WERI-Rb-1 (cell line): ENCODE measurements at regions not wholly inside any gene's neighbourhood (a gene's known extent, or its start where the extent isn't known, plus 50 kb on each side); places are given as distances from the start of the nearest gene placed in this dataset.

ENCODE experiments used
- DNase-seq: peaks from one replicate; pipeline ENCODE4 v3.0.0-alpha.2; 2020
- H3K27ac ChIP-seq: fragments of 250-450 bp; sonication (Bioruptor Pico); 2 replicates; pipeline ENCODE4 v1.5.1; 2020; ENCODE audit warnings: mild to moderate bottlenecking, moderate library complexity
- H3K27me3 ChIP-seq: fragments of 250-450 bp; sonication (Bioruptor Pico); 2 replicates; pipeline ENCODE4 v1.5.1; 2021; ENCODE audit warnings: mild to moderate bottlenecking, low read depth, moderate library complexity; ENCODE audit not compliant: insufficient read depth, severe bottlenecking
- H3K36me3 ChIP-seq: fragments of 250-450 bp; sonication (Bioruptor Pico); 2 replicates; pipeline ENCODE4 v1.5.1; 2020; ENCODE audit warnings: mild to moderate bottlenecking, moderate library complexity
- H3K4me3 ChIP-seq: 2 replicates; pipeline ENCODE4 v1.5.1; 2011; ENCODE audit warnings: low read depth, mild to moderate bottlenecking, control low read depth, low read length
- H3K9me3 ChIP-seq: fragments of 250-450 bp; sonication (Bioruptor Pico); 2 replicates; pipeline ENCODE4 v1.5.1; 2021; ENCODE audit warnings: mild to moderate bottlenecking, moderate library complexity; ENCODE audit not compliant: severe bottlenecking
- TF ChIP-seq, protein P1 (sequence below): IDR thresholded peaks from 2 replicates; pipeline ENCODE4 v1.5.1; 2011; ENCODE audit warnings: low read depth, mild to moderate bottlenecking, control low read depth, inconsistent platforms, low read length

DNA sequence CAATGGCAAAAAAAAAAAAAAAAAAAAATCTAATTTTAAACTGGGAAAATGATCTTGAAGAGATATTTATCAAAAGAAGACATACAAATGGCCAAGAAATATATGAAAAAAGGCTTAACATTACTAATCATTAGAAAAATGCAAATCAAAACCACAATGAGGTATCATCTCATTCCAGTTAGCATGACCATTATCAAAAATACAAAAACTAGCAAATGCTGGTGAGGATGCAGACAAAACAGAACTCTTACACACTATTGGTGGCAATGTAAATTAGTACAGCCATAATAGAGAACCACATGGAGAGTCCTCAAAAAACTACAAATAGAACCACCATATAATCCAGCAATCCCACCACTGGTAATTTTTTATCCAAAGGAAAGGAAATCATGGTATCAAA lies 489.6 kb downstream of the TNS3 start:
- TF ChIP-seq, protein P1, sequence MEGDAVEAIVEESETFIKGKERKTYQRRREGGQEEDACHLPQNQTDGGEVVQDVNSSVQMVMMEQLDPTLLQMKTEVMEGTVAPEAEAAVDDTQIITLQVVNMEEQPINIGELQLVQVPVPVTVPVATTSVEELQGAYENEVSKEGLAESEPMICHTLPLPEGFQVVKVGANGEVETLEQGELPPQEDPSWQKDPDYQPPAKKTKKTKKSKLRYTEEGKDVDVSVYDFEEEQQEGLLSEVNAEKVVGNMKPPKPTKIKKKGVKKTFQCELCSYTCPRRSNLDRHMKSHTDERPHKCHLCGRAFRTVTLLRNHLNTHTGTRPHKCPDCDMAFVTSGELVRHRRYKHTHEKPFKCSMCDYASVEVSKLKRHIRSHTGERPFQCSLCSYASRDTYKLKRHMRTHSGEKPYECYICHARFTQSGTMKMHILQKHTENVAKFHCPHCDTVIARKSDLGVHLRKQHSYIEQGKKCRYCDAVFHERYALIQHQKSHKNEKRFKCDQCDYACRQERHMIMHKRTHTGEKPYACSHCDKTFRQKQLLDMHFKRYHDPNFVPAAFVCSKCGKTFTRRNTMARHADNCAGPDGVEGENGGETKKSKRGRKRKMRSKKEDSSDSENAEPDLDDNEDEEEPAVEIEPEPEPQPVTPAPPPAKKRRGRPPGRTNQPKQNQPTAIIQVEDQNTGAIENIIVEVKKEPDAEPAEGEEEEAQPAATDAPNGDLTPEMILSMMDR: no peak
- Histone ChIP-seq H3K9me3 (no peaks in the 10 kb centered on the region), H3K4me3 (no peak overlapping the region), H3K36me3 (no peaks in the 10 kb centered on the region), H3K27ac (no peak overlapping the region), H3K27me3 (no peaks in the 10 kb centered on the region)
- no peak for DNase-seq

DNA sequence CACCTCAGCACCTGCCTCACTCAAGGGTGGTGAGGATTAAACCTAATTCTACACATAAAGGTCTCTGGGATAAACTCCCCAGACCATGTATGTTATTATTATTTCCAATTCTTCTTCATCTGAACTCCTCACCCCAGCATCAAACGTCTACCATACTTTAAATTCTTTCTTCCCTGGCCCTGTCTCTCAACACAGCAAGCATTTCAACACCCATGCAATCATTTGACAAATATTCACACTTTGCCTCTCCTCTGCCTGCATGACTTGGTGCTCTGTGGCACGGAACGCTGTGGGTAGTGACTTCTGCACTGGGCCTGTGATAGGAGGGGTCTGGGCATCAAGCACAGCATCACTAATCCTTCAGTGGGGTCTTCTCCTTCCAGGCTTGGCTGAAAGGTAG lies 490.8 kb downstream of the TNS3 start:
- TF ChIP-seq, protein P1: no peak
- no peaks in the 10 kb centered on the region for H3K9me3 ChIP-seq
- H3K27me3 ChIP-seq: no peaks in the 10 kb centered on the region
- H3K4me3 ChIP-seq: no peak overlapping the region
- H3K36me3 ChIP-seq: no peaks in the 10 kb centered on the region
- DNase-seq: no peak
- H3K27ac ChIP-seq: no peak overlapping the region

DNA sequence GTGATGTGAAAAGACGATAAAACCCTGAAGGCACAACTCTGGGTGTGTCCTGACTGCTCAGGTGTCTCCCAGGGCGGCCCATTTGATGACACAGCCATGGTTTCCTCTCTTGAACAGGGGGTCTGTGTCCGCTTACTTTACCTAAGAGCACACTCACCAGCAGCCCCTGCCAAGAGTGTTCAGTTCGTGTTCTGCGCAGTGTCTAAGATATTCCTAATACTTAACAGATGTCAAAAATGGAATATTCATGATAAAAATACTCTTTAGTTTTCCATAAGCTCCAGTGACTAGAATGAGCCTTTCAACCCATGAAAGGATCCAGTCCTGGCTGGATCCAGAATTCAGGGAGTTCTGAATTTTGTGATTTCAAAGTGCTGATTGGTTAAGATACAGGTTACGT lies 492.4 kb downstream of the TNS3 start:
- H3K27ac ChIP-seq: no peak overlapping the region
- TF ChIP-seq, protein P1: no peak
- H3K9me3 ChIP-seq: no peaks in the 10 kb centered on the region
- no peak for DNase-seq
- H3K4me3 ChIP-seq: no peak overlapping the region
- no peaks in the 10 kb centered on the region for H3K27me3 ChIP-seq
- H3K36me3 ChIP-seq: no peaks in the 10 kb centered on the region

DNA sequence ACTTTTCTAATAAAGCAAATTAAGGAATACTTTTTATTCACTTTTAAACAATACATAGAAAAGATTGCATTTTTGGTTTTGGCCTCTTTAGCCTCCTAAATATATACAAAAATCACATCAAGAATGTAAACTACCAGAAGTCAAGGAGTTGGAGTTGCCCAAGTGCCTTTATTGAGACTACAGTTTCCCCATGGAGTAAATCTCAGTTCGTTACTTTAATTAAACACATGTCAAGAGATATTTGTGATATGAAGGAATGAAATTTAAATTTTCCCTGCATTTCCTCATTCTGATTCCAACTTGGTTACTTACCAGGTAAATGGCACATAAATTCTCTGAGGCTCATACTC lies 492.9 kb downstream of the TNS3 start:
- Histone ChIP-seq H3K27ac (no peak overlapping the region), H3K4me3 (no peak overlapping the region), H3K36me3 (no peaks in the 10 kb centered on the region), H3K27me3 (no peaks in the 10 kb centered on the region), H3K9me3 (no peaks in the 10 kb centered on the region)
- TF ChIP-seq, protein P1: no peak
- no peak for DNase-seq

- TF ChIP-seq, protein P1: peak; percentile 66
- peak; percentile 42 for DNase-seq
- Histone ChIP-seq H3K4me3 (no peak overlapping the region), H3K36me3 (no peaks in the 10 kb centered on the region), H3K9me3 (no peaks in the 10 kb centered on the region), H3K27ac (no peak overlapping the region), H3K27me3 (no peaks in the 10 kb centered on the region)
Measured at GRCh38 chr7:47088329-47089067, 493.4 kb downstream of the TNS3 start.

GRCh38 chr7:47087866-47088265 lies 494.0 kb downstream of the TNS3 start:
- H3K9me3 ChIP-seq: no peaks in the 10 kb centered on the region
- H3K4me3 ChIP-seq: no peak overlapping the region
- no peaks in the 10 kb centered on the region for H3K36me3 ChIP-seq
- no peak for DNase-seq
- H3K27me3 ChIP-seq: no peaks in the 10 kb centered on the region
- TF ChIP-seq, protein P1: no peak
- no peak overlapping the region for H3K27ac ChIP-seq
